ENCODE measurements at regions not wholly inside any gene's neighbourhood (a gene's known extent, or its start where the extent isn't known, plus 50 kb on each side); places are given as distances from the start of the nearest gene placed in this dataset.

- no peak for TF ChIP-seq CTCF (IDR thresholded peaks at IDR 0.05)
- no peak for TF ChIP-seq POLR2AphosphoS5 (IDR thresholded peaks at IDR 0.05; ENCODE audit: low read depth, low read length)
- no peak for TF ChIP-seq TCF7L2 (IDR thresholded peaks at IDR 0.05; ENCODE audit: low read depth, low read length)
- no peak for TF ChIP-seq SIN3A (IDR thresholded peaks at IDR 0.05; ENCODE audit: borderline replicate concordance, insufficient read depth, low read depth, low read length)
- TF ChIP-seq REST (IDR thresholded peaks at IDR 0.05; ENCODE audit: insufficient read depth in 1 of 2, low read depth in 2 of 2, low read length in 1 of 2), result no peak
Observed at GRCh38 chr13:110065780-110066179, 241.2 kb downstream of the COL4A1 start.
